Spleen (tissue), 7 donors: ENCODE measurements at regions not wholly inside any gene's neighbourhood (a gene's known extent, or its start where the extent isn't known, plus 50 kb on each side); places are given as distances from the start of the nearest gene placed in this dataset.

ENCODE experiments used
- CTCF ChIP-seq, 11 experiments: fragments of 200-600 bp in 7 of 11; fragments of 450-650 bp in 4 of 11; sonication (generic) in 4 of 11; IDR thresholded peaks in 8 of 11; conservative IDR thresholded peaks in 3 of 11; 1 replicate in 7 of 11; 2 replicates in 4 of 11; pipeline versions ENCODE4 v1.4.0 to v1.8.0; 2016 to 2021; ENCODE audit warnings: antibody characterized with exemption in 11 of 11, inconsistent platforms in 4 of 11, mild to moderate bottlenecking in 1 of 11
- POLR2A ChIP-seq, 3 donors: fragments of 450-650 bp; IDR thresholded peaks; one replicate each; pipeline ENCODE4 v1.5.1; 2017; ENCODE audit warnings: antibody characterized with exemption in 3 of 3, mild to moderate bottlenecking in 1 of 3
- POLR2AphosphoS5 ChIP-seq, 3 donors: sonication (generic); formaldehyde crosslinking; IDR thresholded peaks; one replicate each; pipeline ENCODE4 v1.5.1; 2017; ENCODE audit warnings: antibody characterized with exemption in 3 of 3
- donor health status: DM: no; HTN: no; CAD: no; lungs with moderate emphysema.
- donor health status: DM: no; HTN: no; CAD: no.
- donor health status: DM: no; HTN: no; CAD: no.

DNA sequence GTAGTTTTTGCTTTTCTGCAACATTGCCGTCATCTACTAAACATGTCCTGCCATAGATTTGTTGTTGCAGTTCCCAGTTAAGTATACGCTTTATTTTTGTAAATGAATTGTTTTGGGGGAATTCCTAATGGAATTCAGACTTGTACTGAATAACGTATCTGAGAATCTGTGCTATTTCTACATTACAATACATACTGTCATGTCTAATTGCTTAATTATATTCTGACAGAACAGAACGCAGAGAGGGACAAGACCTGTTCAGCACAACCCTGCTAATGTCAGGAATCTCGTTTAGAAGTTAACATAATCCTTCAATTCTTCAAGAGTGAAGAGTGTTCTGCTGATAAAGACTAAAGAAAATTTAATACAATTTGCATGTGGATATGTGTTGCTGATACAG, 861.1 kb upstream of the KLHL1 start:
- no peak for TF ChIP-seq CTCF (IDR thresholded peaks at IDR 0.05 in 8 of 11, conservative IDR thresholded peaks at IDR 0.05 in 3 of 11)
- no peak for TF ChIP-seq POLR2A (IDR thresholded peaks at IDR 0.05)
- TF ChIP-seq POLR2AphosphoS5 (IDR thresholded peaks at IDR 0.05): no peak
